GM19372 (cell line): ENCODE measurements at regions not wholly inside any gene's neighbourhood (a gene's known extent, or its start where the extent isn't known, plus 50 kb on each side); places are given as distances from the start of the nearest gene placed in this dataset.

Source experiments
- ATAC-seq: cut with Tn5 transposase; IDR thresholded peaks from one replicate; pipeline ENCODE4 v1.9.1; 2021; ENCODE audit warnings: mild to moderate bottlenecking, low read depth, moderate library complexity; ENCODE audit not compliant: unreplicated experiment

- ATAC-seq, result no peak
Observed at GRCh38 chr15:98375513-98376340, 272.6 kb upstream of the IGF1R start.

GRCh38 chr15:98380721-98381120, 267.6 kb upstream of the IGF1R start:
- ATAC-seq, result no peak

- no peak for ATAC-seq
Observed at GRCh38 chr15:98381446-98381845, 266.9 kb upstream of the IGF1R start.

- ATAC-seq, result no peak
Observed at GRCh38 chr15:98382139-98382538, 266.2 kb upstream of the IGF1R start.

- no peak for ATAC-seq
Observed at GRCh38 chr15:98383571-98383970, 264.8 kb upstream of the IGF1R start.

GRCh38 chr15:98384328-98385029, 263.9 kb upstream of the IGF1R start:
- ATAC-seq, result no peak

GRCh38 chr15:98385752-98386381, 262.5 kb upstream of the IGF1R start:
- no peak for ATAC-seq

- ATAC-seq, result no peak
Observed at GRCh38 chr15:98386561-98386960, 261.8 kb upstream of the IGF1R start.

GRCh38 chr15:98387866-98388265, 260.5 kb upstream of the IGF1R start:
- ATAC-seq, result no peak

GRCh38 chr15:98390946-98391530, 257.3 kb upstream of the IGF1R start:
- ATAC-seq, result no peak

- no peak for ATAC-seq
Observed at GRCh38 chr15:98391568-98391967, 256.8 kb upstream of the IGF1R start.

- no peak for ATAC-seq
Observed at GRCh38 chr15:98393471-98393870, 254.9 kb upstream of the IGF1R start.

GRCh38 chr15:98394546-98394945, 253.8 kb upstream of the IGF1R start:
- no peak for ATAC-seq

GRCh38 chr15:98395974-98396610, 252.2 kb upstream of the IGF1R start:
- no peak for ATAC-seq

- no peak for ATAC-seq
Observed at GRCh38 chr15:98397419-98397818, 250.9 kb upstream of the IGF1R start.

GRCh38 chr15:98398056-98398455, 250.3 kb upstream of the IGF1R start:
- ATAC-seq, result no peak

GRCh38 chr15:98398886-98399285, 249.5 kb upstream of the IGF1R start:
- ATAC-seq, result no peak

GRCh38 chr15:98400120-98400519, 248.2 kb upstream of the IGF1R start:
- ATAC-seq, result no peak

GRCh38 chr15:98401029-98401428, 247.3 kb upstream of the IGF1R start:
- no peak for ATAC-seq

- no peak for ATAC-seq
Observed at GRCh38 chr15:98402486-98402885, 245.9 kb upstream of the IGF1R start.

- ATAC-seq, result no peak
Observed at GRCh38 chr15:98403169-98403568, 245.2 kb upstream of the IGF1R start.
